OCI-LY1 (cell line): ENCODE measurements at regions not wholly inside any gene's neighbourhood (a gene's known extent, or its start where the extent isn't known, plus 50 kb on each side); places are given as distances from the start of the nearest gene placed in this dataset.

Source experiments
- H2AFZ ChIP-seq: fragments of 200-600 bp; sonication (generic), shearing (Covaris generic); 2 replicates; pipeline ENCODE4 v1.6.0; 2014; ENCODE audit warnings: antibody characterized with exemption, mild to moderate bottlenecking, low read length
- H3F3A ChIP-seq: fragments of 200-600 bp; sonication (generic), shearing (Covaris generic); 2 replicates; pipeline ENCODE4 v1.6.0; 2014; ENCODE audit warnings: mild to moderate bottlenecking, antibody characterized with exemption, low read length, moderate library complexity; ENCODE audit not compliant: insufficient read depth
- H3K27ac ChIP-seq: fragments of 200-600 bp; sonication (generic); 2 replicates; pipeline ENCODE4 v1.5.1; 2014; ENCODE audit warnings: low read length, mixed run types, mild to moderate bottlenecking, low read depth; ENCODE audit not compliant: poor library complexity, severe bottlenecking
- H3K27me3 ChIP-seq: fragments of 200-600 bp; sonication (generic); 2 replicates; pipeline ENCODE4 v1.6.0; 2014; ENCODE audit warnings: antibody characterized with exemption, mild to moderate bottlenecking, low read length, moderate library complexity; ENCODE audit not compliant: insufficient read depth
- H3K36me3 ChIP-seq: fragments of 200-600 bp; sonication (generic); 2 replicates; pipeline ENCODE4 v1.6.1; 2014; ENCODE audit warnings: mild to moderate bottlenecking, antibody characterized with exemption, low read length, moderate library complexity, mixed read lengths; ENCODE audit not compliant: insufficient read depth
- H3K4me1 ChIP-seq: fragments of 200-600 bp; sonication (generic); 2 replicates; pipeline ENCODE4 v1.5.1; 2014; ENCODE audit warnings: mild to moderate bottlenecking, low read length, moderate library complexity; ENCODE audit not compliant: insufficient read depth, severe bottlenecking
- H3K4me2 ChIP-seq: fragments of 200-600 bp; sonication (generic), shearing (Covaris generic); 2 replicates; pipeline ENCODE4 v1.6.1; 2014; ENCODE audit warnings: low read length
- H3K4me3 ChIP-seq: fragments of 200-600 bp; sonication (generic); 2 replicates; pipeline ENCODE4 v1.5.1; 2014; ENCODE audit warnings: low read length, low read depth, mild to moderate bottlenecking, mixed read lengths; ENCODE audit not compliant: poor library complexity, severe bottlenecking
- H3K79me2 ChIP-seq: fragments of 200-600 bp; shearing (Covaris generic); 2 replicates; pipeline ENCODE4 v1.6.1; 2016; ENCODE audit warnings: mixed run types, low read length, mixed read lengths; ENCODE audit not compliant: insufficient read depth
- H3K9ac ChIP-seq: fragments of 200-600 bp; sonication (generic), shearing (Covaris generic); 2 replicates; pipeline ENCODE4 v1.6.1; 2014; ENCODE audit warnings: mild to moderate bottlenecking, low read length, mixed read lengths
- H3K9me2 ChIP-seq: fragments of 200-600 bp; sonication (generic), shearing (Covaris generic); 2 replicates; pipeline ENCODE4 v1.6.1; 2014; ENCODE audit warnings: low read depth, mild to moderate bottlenecking, low read length, mixed read lengths
- H3K9me3 ChIP-seq: fragments of 200-600 bp; shearing (Covaris generic); 2 replicates; pipeline ENCODE4 v1.6.1; 2014; ENCODE audit warnings: low read length, mixed read lengths
- H4K20me1 ChIP-seq: fragments of 200-600 bp; sonication (generic), shearing (Covaris generic); 2 replicates; pipeline ENCODE4 v1.6.0; 2016; ENCODE audit warnings: mild to moderate bottlenecking, low read length; ENCODE audit not compliant: insufficient read depth
- CTCF ChIP-seq: fragments of 200-600 bp; sonication (generic), shearing (Covaris generic); IDR thresholded peaks from 2 replicates; pipeline ENCODE4 v1.5.1; 2017; ENCODE audit warnings: mild to moderate bottlenecking, antibody characterized with exemption, low read length, moderate library complexity, mixed read lengths
- EZH2 ChIP-seq: fragments of 200-600 bp; sonication (generic), shearing (Covaris generic); IDR thresholded peaks from 2 replicates; pipeline ENCODE4 v1.8.0; 2017; ENCODE audit warnings: borderline replicate concordance, mixed run types, mild to moderate bottlenecking, antibody characterized with exemption, low read length, moderate library complexity, mixed read lengths

- Histone ChIP-seq H3K4me2 (no peak overlapping the region), H4K20me1 (no peaks in the 10 kb centered on the region), H3K27ac (no peak overlapping the region), H3K9me2 (no peaks in the 10 kb centered on the region), H3K9ac (no peak overlapping the region), H3K4me3 (no peak overlapping the region), H3K4me1 (no peaks in the 10 kb centered on the region), H2AFZ (no peak overlapping the region), H3K27me3 (no peaks in the 10 kb centered on the region), H3K36me3 (no peaks in the 10 kb centered on the region), H3K79me2 (no peaks in the 10 kb centered on the region), H3K9me3 (no peaks in the 10 kb centered on the region), H3F3A (no peaks in the 10 kb centered on the region)
- no peak for TF ChIP-seq CTCF
- TF ChIP-seq EZH2, result no peak
Observed at GRCh38 chr11:37503411-37504059, 905.5 kb upstream of the RAG2 start.

GRCh38 chr11:37502202-37502601 lies 904.2 kb upstream of the RAG2 start:
- Histone ChIP-seq H3K4me2 (no peak overlapping the region), H3K9me3 (no peaks in the 10 kb centered on the region), H3F3A (no peaks in the 10 kb centered on the region), H3K79me2 (no peaks in the 10 kb centered on the region), H3K4me1 (no peaks in the 10 kb centered on the region), H3K27ac (no peak overlapping the region), H3K9ac (no peak overlapping the region), H3K4me3 (no peak overlapping the region), H3K36me3 (no peaks in the 10 kb centered on the region), H3K9me2 (no peaks in the 10 kb centered on the region), H4K20me1 (no peaks in the 10 kb centered on the region), H3K27me3 (no peaks in the 10 kb centered on the region), H2AFZ (no peak overlapping the region)
- TF ChIP-seq CTCF (no peak), EZH2 (no peak)

- Histone ChIP-seq H3K36me3 (no peaks in the 10 kb centered on the region), H3K27ac (no peak overlapping the region), H2AFZ (no peak overlapping the region)
Observed at GRCh38 chr11:37500425-37500824, 902.4 kb upstream of the RAG2 start.

More at GRCh38 chr11:37500425-37500824, 902.4 kb upstream of the RAG2 start:
- H3K9ac ChIP-seq, result no peak overlapping the region
- no peaks in the 10 kb centered on the region for H3K27me3 ChIP-seq
- no peaks in the 10 kb centered on the region for H3K9me3 ChIP-seq
- no peak for TF ChIP-seq CTCF
- TF ChIP-seq EZH2, result no peak
- no peaks in the 10 kb centered on the region for H3F3A ChIP-seq
- no peaks in the 10 kb centered on the region for H3K79me2 ChIP-seq
- H4K20me1 ChIP-seq, result no peaks in the 10 kb centered on the region
- no peaks in the 10 kb centered on the region for H3K4me1 ChIP-seq
- H3K4me3 ChIP-seq, result no peak overlapping the region
- no peak overlapping the region for H3K4me2 ChIP-seq
- no peaks in the 10 kb centered on the region for H3K9me2 ChIP-seq
